ENCODE measurements at regions not wholly inside any gene's neighbourhood (a gene's known extent, or its start where the extent isn't known, plus 50 kb on each side); places are given as distances from the start of the nearest gene placed in this dataset.

GRCh38 chr16:86828653-86829052 lies 250.3 kb downstream of the FOXL1 start:
- Mint-ChIP-seq H3K9me3 (peaks cover 0 to 4% (median 0%) of the 10 kb centered on the region in 8 donors), H3K27ac (no peak overlapping the region), H3K4me3 (no peak overlapping the region), H3K36me3 (no peaks in the 10 kb centered on the region), H3K4me1 (no peaks in the 10 kb centered on the region), H3K27me3 (peaks cover 18 to 27% of the 10 kb centered on the region in 2 donors)
- POLR2A ChIA-PET (ENCODE audit: partially characterized antibody) = no interaction called here
- Histone ChIP-seq H3K36me3 (ENCODE audit: insufficient read depth, low read length) (no peaks in the 10 kb centered on the region), H3K4me1 (ENCODE audit: insufficient read depth, low read length) (no peaks in the 10 kb centered on the region), H3K27me3 (ENCODE audit: insufficient read depth, low read length) (no peaks in the 10 kb centered on the region), H3K4me3 (ENCODE audit: low read length in 2 of 2) (no peak overlapping the region), H3K9me3 (ENCODE audit: control insufficient read depth in 1 of 2, low read length in 2 of 2) (no peaks in the 10 kb centered on the region), H3K27ac (ENCODE audit: low read depth, low read length) (no peak overlapping the region)
- CTCF ChIA-PET (ENCODE audit: partially characterized antibody) = no interaction called here
- intact Hi-C loops (cut with micrococcal nuclease) = no loop called here
- no peak for DNase-seq

- Mint-ChIP-seq H3K4me1 (no peaks in the 10 kb centered on the region), H3K9me3 (peaks cover 0 to 4% (median 0%) of the 10 kb centered on the region in 8 donors), H3K27ac (no peak overlapping the region), H3K27me3 (peaks cover 9 to 19% of the 10 kb centered on the region in 2 donors), H3K36me3 (no peaks in the 10 kb centered on the region), H3K4me3 (no peak overlapping the region)
- Histone ChIP-seq H3K4me1 (ENCODE audit: insufficient read depth, low read length) (no peaks in the 10 kb centered on the region), H3K27me3 (ENCODE audit: insufficient read depth, low read length) (no peaks in the 10 kb centered on the region), H3K27ac (ENCODE audit: low read depth, low read length) (no peak overlapping the region), H3K9me3 (ENCODE audit: control insufficient read depth in 1 of 2, low read length in 2 of 2) (no peaks in the 10 kb centered on the region), H3K4me3 (ENCODE audit: low read length in 2 of 2) (no peak overlapping the region), H3K36me3 (ENCODE audit: insufficient read depth, low read length) (no peaks in the 10 kb centered on the region)
- ChIA-PET CTCF (ENCODE audit: partially characterized antibody) (no interaction called here), POLR2A (ENCODE audit: partially characterized antibody) (no interaction called here)
- intact Hi-C loops (cut with micrococcal nuclease) = no loop called here
- DNase-seq = no peak
Observed at GRCh38 chr16:86831366-86831765, 253.0 kb downstream of the FOXL1 start.

- CTCF ChIA-PET (ENCODE audit: partially characterized antibody) = no interaction called here
- H3K27me3 Mint-ChIP-seq = peaks cover 7 to 12% of the 10 kb centered on the region in 2 donors
- peaks cover 0 to 4% (median 0%) of the 10 kb centered on the region in 8 donors for H3K9me3 Mint-ChIP-seq
- POLR2A ChIA-PET (ENCODE audit: partially characterized antibody) = no interaction called here
- H3K4me1 Mint-ChIP-seq = no peaks in the 10 kb centered on the region
- Histone ChIP-seq H3K4me1 (ENCODE audit: insufficient read depth, low read length) (no peaks in the 10 kb centered on the region), H3K4me3 (ENCODE audit: low read length in 2 of 2) (no peak overlapping the region), H3K27ac (ENCODE audit: low read depth, low read length) (no peak overlapping the region), H3K36me3 (ENCODE audit: insufficient read depth, low read length) (no peaks in the 10 kb centered on the region), H3K9me3 (ENCODE audit: control insufficient read depth in 1 of 2, low read length in 2 of 2) (no peaks in the 10 kb centered on the region), H3K27me3 (ENCODE audit: insufficient read depth, low read length) (no peaks in the 10 kb centered on the region)
- intact Hi-C loops (cut with micrococcal nuclease) = no loop called here
- H3K27ac Mint-ChIP-seq = no peak overlapping the region
- H3K36me3 Mint-ChIP-seq = no peaks in the 10 kb centered on the region
- no peak overlapping the region for H3K4me3 Mint-ChIP-seq
- no peak for DNase-seq
Observed at GRCh38 chr16:86833136-86833535, 254.8 kb downstream of the FOXL1 start.

- no peaks in the 10 kb centered on the region for H3K4me1 Mint-ChIP-seq
- H3K4me3 ChIP-seq (ENCODE audit: low read length in 2 of 2) = no peak overlapping the region
- H3K9me3 Mint-ChIP-seq = peaks cover 0 to 2% (median 0%) of the 10 kb centered on the region in 8 donors
- no peaks in the 10 kb centered on the region for H3K36me3 Mint-ChIP-seq
- H3K4me3 Mint-ChIP-seq = no peak overlapping the region
- intact Hi-C loops (cut with micrococcal nuclease) = no loop called here
- H3K27me3 ChIP-seq (ENCODE audit: insufficient read depth, low read length) = no peaks in the 10 kb centered on the region
- ChIA-PET CTCF (ENCODE audit: partially characterized antibody) (no interaction called here), POLR2A (ENCODE audit: partially characterized antibody) (no interaction called here)
- no peaks in the 10 kb centered on the region for H3K36me3 ChIP-seq (ENCODE audit: insufficient read depth, low read length)
- peaks cover 1 to 3% of the 10 kb centered on the region in 2 donors for H3K27me3 Mint-ChIP-seq
- H3K9me3 ChIP-seq (ENCODE audit: control insufficient read depth in 1 of 2, low read length in 2 of 2) = no peaks in the 10 kb centered on the region
- H3K27ac ChIP-seq (ENCODE audit: low read depth, low read length) = no peak overlapping the region
- DNase-seq = no peak
- no peak overlapping the region for H3K27ac Mint-ChIP-seq
- no peaks in the 10 kb centered on the region for H3K4me1 ChIP-seq (ENCODE audit: insufficient read depth, low read length)
Observed at GRCh38 chr16:86834451-86835035, 256.2 kb downstream of the FOXL1 start.

GRCh38 chr16:86835982-86836381 lies 257.6 kb downstream of the FOXL1 start:
- ChIA-PET POLR2A (ENCODE audit: partially characterized antibody) (no interaction called here), CTCF (ENCODE audit: partially characterized antibody) (no interaction called here)
- no peak for DNase-seq
- intact Hi-C loops (cut with micrococcal nuclease) = no loop called here
- no peak overlapping the region for H3K4me3 ChIP-seq (ENCODE audit: low read length in 2 of 2)
- no peaks in the 10 kb centered on the region for H3K9me3 ChIP-seq (ENCODE audit: control insufficient read depth in 1 of 2, low read length in 2 of 2)
- Mint-ChIP-seq H3K4me1 (no peaks in the 10 kb centered on the region), H3K9me3 (no peaks in the 10 kb centered on the region), H3K4me3 (no peak overlapping the region), H3K27ac (no peak overlapping the region), H3K36me3 (no peaks in the 10 kb centered on the region), H3K27me3 (peaks cover 0 to 3% of the 10 kb centered on the region in 2 donors)
- H3K4me1 ChIP-seq (ENCODE audit: insufficient read depth, low read length) = no peaks in the 10 kb centered on the region
- H3K36me3 ChIP-seq (ENCODE audit: insufficient read depth, low read length) = no peaks in the 10 kb centered on the region
- no peaks in the 10 kb centered on the region for H3K27me3 ChIP-seq (ENCODE audit: insufficient read depth, low read length)
- H3K27ac ChIP-seq (ENCODE audit: low read depth, low read length) = no peak overlapping the region

- no peak for DNase-seq
- no peaks in the 10 kb centered on the region for H3K4me1 Mint-ChIP-seq
- no peak overlapping the region for H3K4me3 Mint-ChIP-seq
- intact Hi-C loops (cut with micrococcal nuclease) = no loop called here
- Histone ChIP-seq H3K9me3 (ENCODE audit: control insufficient read depth in 1 of 2, low read length in 2 of 2) (no peaks in the 10 kb centered on the region), H3K27ac (ENCODE audit: low read depth, low read length) (no peak overlapping the region), H3K4me1 (ENCODE audit: insufficient read depth, low read length) (no peaks in the 10 kb centered on the region), H3K27me3 (ENCODE audit: insufficient read depth, low read length) (no peaks in the 10 kb centered on the region), H3K36me3 (ENCODE audit: insufficient read depth, low read length) (no peaks in the 10 kb centered on the region), H3K4me3 (ENCODE audit: low read length in 2 of 2) (no peak overlapping the region)
- H3K36me3 Mint-ChIP-seq = no peaks in the 10 kb centered on the region
- H3K9me3 Mint-ChIP-seq = no peaks in the 10 kb centered on the region
- no peak overlapping the region for H3K27ac Mint-ChIP-seq
- peaks cover 0 to 3% of the 10 kb centered on the region in 2 donors for H3K27me3 Mint-ChIP-seq
- ChIA-PET POLR2A (ENCODE audit: partially characterized antibody) (no interaction called here), CTCF (ENCODE audit: partially characterized antibody) (no interaction called here)
Observed at GRCh38 chr16:86836503-86837129, 258.3 kb downstream of the FOXL1 start.

GRCh38 chr16:86843812-86844211 lies 265.5 kb downstream of the FOXL1 start:
- Mint-ChIP-seq H3K27me3 (no peaks in the 10 kb centered on the region), H3K4me1 (no peaks in the 10 kb centered on the region), H3K9me3 (peaks cover 0 to 2% (median 0%) of the 10 kb centered on the region in 8 donors), H3K27ac (no peak overlapping the region), H3K4me3 (peak overlapping the region in 1 of 8 donors; percentile 48), H3K36me3 (no peaks in the 10 kb centered on the region)
- Histone ChIP-seq H3K27me3 (ENCODE audit: insufficient read depth, low read length) (no peaks in the 10 kb centered on the region), H3K4me1 (ENCODE audit: insufficient read depth, low read length) (no peaks in the 10 kb centered on the region), H3K36me3 (ENCODE audit: insufficient read depth, low read length) (no peaks in the 10 kb centered on the region), H3K27ac (ENCODE audit: low read depth, low read length) (no peak overlapping the region), H3K4me3 (ENCODE audit: low read length in 2 of 2) (no peak overlapping the region), H3K9me3 (ENCODE audit: control insufficient read depth in 1 of 2, low read length in 2 of 2) (no peaks in the 10 kb centered on the region)
- ChIA-PET POLR2A (ENCODE audit: partially characterized antibody) (no interaction called here), CTCF (ENCODE audit: partially characterized antibody) (no interaction called here)
- no peak for DNase-seq
- intact Hi-C loops (cut with micrococcal nuclease) = no loop called here

Data from CD4-positive, alpha-beta memory T cell (primary cell).